H9 (cell line): ENCODE measurements at regions not wholly inside any gene's neighbourhood (a gene's known extent, or its start where the extent isn't known, plus 50 kb on each side); places are given as distances from the start of the nearest gene placed in this dataset.

Experiments
- DNase-seq: peaks from one replicate; pipeline ENCODE4 v3.0.0-alpha.2; 2017
- H2AFZ ChIP-seq: one replicate; pipeline ENCODE4 v1.6.1; 2013; ENCODE audit warnings: mild to moderate bottlenecking, low read length, control low read depth, moderate library complexity
- H2AK5ac ChIP-seq: 2 replicates; pipeline ENCODE4 v1.6.1; 2013; ENCODE audit warnings: low read length, control low read depth, mixed read lengths; ENCODE audit not compliant: insufficient read length
- H2BK120ac ChIP-seq: one replicate; pipeline ENCODE4 v1.6.1; 2013; ENCODE audit warnings: low read depth, mild to moderate bottlenecking, low read length, control low read depth, inconsistent platforms; ENCODE audit not compliant: poor library complexity, severe bottlenecking
- H2BK12ac ChIP-seq: 2 replicates; pipeline ENCODE4 v1.6.1; 2013; ENCODE audit warnings: low read length, control low read depth, mixed read lengths, low read depth; ENCODE audit not compliant: insufficient read length
- H2BK15ac ChIP-seq: 2 replicates; pipeline ENCODE4 v1.6.1; 2013; ENCODE audit warnings: low read depth, low read length, control low read depth
- H2BK20ac ChIP-seq: one replicate; pipeline ENCODE4 v1.6.1; 2013; ENCODE audit warnings: low read depth, mild to moderate bottlenecking, low read length, control low read depth, inconsistent platforms; ENCODE audit not compliant: poor library complexity, severe bottlenecking
- H2BK5ac ChIP-seq: 2 replicates; pipeline ENCODE4 v1.6.1; 2013; ENCODE audit warnings: low read length, control low read depth, mixed read lengths; ENCODE audit not compliant: insufficient read length
- H3K14ac ChIP-seq: 2 replicates; pipeline ENCODE4 v1.6.1; 2013; ENCODE audit warnings: low read length, control low read depth; ENCODE audit not compliant: insufficient read depth
- H3K18ac ChIP-seq: 2 replicates; pipeline ENCODE4 v1.6.1; 2013; ENCODE audit warnings: low read depth, mild to moderate bottlenecking, mixed read lengths, low read length, control low read depth; ENCODE audit not compliant: insufficient read length
- H3K23ac ChIP-seq: 2 replicates; pipeline ENCODE4 v1.6.1; 2013; ENCODE audit warnings: low read length, control low read depth, mixed read lengths, low read depth; ENCODE audit not compliant: insufficient read length
- H3K23me2 ChIP-seq: 2 replicates; pipeline ENCODE4 v1.6.1; 2013; ENCODE audit warnings: low read depth, mild to moderate bottlenecking, mixed read lengths, low read length, control low read depth; ENCODE audit not compliant: insufficient read length, poor library complexity, severe bottlenecking
- H3K27ac ChIP-seq: 2 replicates; pipeline ENCODE4 v1.5.1; 2013; ENCODE audit warnings: low read length, control low read depth, mixed read lengths, low read depth; ENCODE audit not compliant: insufficient read length
- H3K27me3 ChIP-seq: 2 replicates; pipeline ENCODE4 v1.6.1; 2013; ENCODE audit warnings: low read length, control low read depth, inconsistent platforms; ENCODE audit not compliant: insufficient read depth
- H3K4ac ChIP-seq: 2 replicates; pipeline ENCODE4 v1.6.1; 2013; ENCODE audit warnings: low read depth, mild to moderate bottlenecking, control low read depth, inconsistent platforms, low read length, moderate library complexity
- H3K4me1 ChIP-seq: 2 replicates; pipeline ENCODE4 v1.6.1; 2013; ENCODE audit warnings: low read length, control low read depth, inconsistent platforms; ENCODE audit not compliant: insufficient read depth
- H3K4me2 ChIP-seq: 2 replicates; pipeline ENCODE4 v1.6.1; 2013; ENCODE audit warnings: low read length, control low read depth, mixed read lengths; ENCODE audit not compliant: insufficient read length, insufficient read depth
- H3K56ac ChIP-seq: 2 replicates; pipeline ENCODE4 v1.6.1; 2013; ENCODE audit warnings: low read depth, mild to moderate bottlenecking, mixed read lengths, low read length, control low read depth; ENCODE audit not compliant: insufficient read length
- H3K79me1 ChIP-seq: 2 replicates; pipeline ENCODE4 v1.6.1; 2013; ENCODE audit warnings: low read depth, mild to moderate bottlenecking, moderate library complexity, low read length, control low read depth, inconsistent platforms; ENCODE audit not compliant: insufficient read depth, poor library complexity, severe bottlenecking
- H3K79me2 ChIP-seq: 2 replicates; pipeline ENCODE4 v1.6.1; 2013; ENCODE audit warnings: low read length, control low read depth, inconsistent platforms; ENCODE audit not compliant: insufficient read depth
- H3K9ac ChIP-seq: 2 replicates; pipeline ENCODE4 v1.6.1; 2013; ENCODE audit warnings: low read length, control low read depth, mixed read lengths; ENCODE audit not compliant: insufficient read length; ENCODE audit errors: extremely low read depth
- H3K9me3 ChIP-seq: one replicate; pipeline ENCODE4 v1.6.1; 2013; ENCODE audit warnings: low read depth, low read length, inconsistent platforms; ENCODE audit not compliant: control insufficient read depth
- H3T11ph ChIP-seq: one replicate; pipeline ENCODE4 v1.6.1; 2013; ENCODE audit warnings: mild to moderate bottlenecking, low read length, control low read depth, inconsistent platforms
- H4K20me1 ChIP-seq: one replicate; pipeline ENCODE4 v1.6.1; 2013; ENCODE audit not compliant: control insufficient read depth, insufficient read length, insufficient read depth
- H4K5ac ChIP-seq: 2 replicates; pipeline ENCODE4 v1.6.1; 2013; ENCODE audit warnings: low read depth, mild to moderate bottlenecking, mixed read lengths, low read length, control low read depth; ENCODE audit not compliant: insufficient read length
- H4K8ac ChIP-seq: replicated peaks from 2 replicates; pipeline ENCODE4 v1.6.1; 2013; ENCODE audit warnings: low read length, control low read depth, mixed read lengths, low read depth; ENCODE audit not compliant: insufficient read length
- H4K91ac ChIP-seq: 2 replicates; pipeline ENCODE4 v1.6.1; 2013; ENCODE audit warnings: low read depth, mild to moderate bottlenecking, moderate library complexity, mixed read lengths, low read length, control low read depth; ENCODE audit not compliant: insufficient read length
- H3K27ac Mint-ChIP-seq, 3 experiments: 2 replicates in 2 of 3; 3 replicates in 1 of 3; pipeline ENCODE4 v1.8.0; 2020 to 2021; ENCODE audit warnings: mixed read lengths in 3 of 3, mild to moderate bottlenecking in 1 of 3, moderate library complexity in 1 of 3
- H3K27me3 Mint-ChIP-seq: 2 replicates; pipeline ENCODE4 v1.8.0; 2021; ENCODE audit warnings: low read depth, mild to moderate bottlenecking, moderate library complexity, mixed read lengths
- H3K36me3 Mint-ChIP-seq, 3 experiments: 2 replicates in 2 of 3; 3 replicates in 1 of 3; pipeline ENCODE4 v1.8.0; 2020 to 2021; ENCODE audit warnings: low read depth in 3 of 3, mixed read lengths in 3 of 3; ENCODE audit not compliant: insufficient read depth in 1 of 3
- H3K4me1 Mint-ChIP-seq, 2 experiments: 2 replicates each; pipeline ENCODE4 v1.8.0; 2020; ENCODE audit warnings: mixed read lengths in 2 of 2
- H3K4me3 Mint-ChIP-seq, 2 experiments: 2 replicates in 1 of 2; 3 replicates in 1 of 2; pipeline ENCODE4 v1.8.0; 2020 to 2021; ENCODE audit warnings: mild to moderate bottlenecking in 2 of 2, mixed read lengths in 2 of 2, moderate library complexity in 1 of 2
- H3K9me3 Mint-ChIP-seq, 2 experiments: 2 replicates in 1 of 2; 3 replicates in 1 of 2; pipeline ENCODE4 v1.8.0; 2020; ENCODE audit warnings: mild to moderate bottlenecking in 2 of 2, mixed read lengths in 2 of 2, moderate library complexity in 1 of 2
- WGBS: extraction: QIAGEN DNeasy Blood & Tissue Kit; methylation state at CpG from one replicate; pipeline ENCODE4 v1.1.7; 2013; ENCODE audit warnings: missing lambda C conversion rate, low lambda C conversion rate, mixed read lengths; ENCODE audit not compliant: insufficient read length; ENCODE audit errors: extremely low coverage; 5-methylcytosine and 5-hydroxymethylcytosine counted together
- TF ChIP-seq, protein P1 (sequence below): fragments of 200-600 bp; sonication (generic); conservative IDR thresholded peaks from 3 replicates; pipeline ENCODE4 v1.8.0; 2021; ENCODE audit warnings: antibody characterized with exemption, mild to moderate bottlenecking

DNA sequence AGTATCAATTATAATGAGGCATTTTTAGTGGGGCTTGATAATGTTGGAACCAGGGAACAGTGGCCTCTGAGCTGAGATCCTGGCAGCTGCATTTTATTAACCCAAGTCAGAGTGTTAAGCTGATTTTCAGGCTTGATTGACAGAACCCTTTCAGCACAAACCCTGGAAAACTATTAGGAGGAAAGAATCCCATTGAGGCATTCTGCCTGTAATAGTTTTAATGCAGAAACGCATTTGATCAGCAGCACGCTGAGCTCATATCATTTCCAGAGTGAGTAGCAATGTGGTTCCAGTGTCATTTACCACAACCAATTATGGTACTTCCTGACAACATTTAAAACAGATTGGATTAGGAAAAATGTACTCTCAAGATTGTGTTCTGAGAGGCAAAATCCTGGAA is 78.3 kb upstream of the BARHL2 start:
- H3K4me3 Mint-ChIP-seq, result no peak overlapping the region
- H2BK20ac ChIP-seq, result no peak overlapping the region
- H4K8ac ChIP-seq, result no peak overlapping the region
- WGBS, result no CpG with 5 or more reads among the region's 2 CpGs
- H3K9me3 Mint-ChIP-seq, result peaks cover 0 to 2% of the 10 kb centered on the region in 2 experiments; a peak in 1 of 5 replicates
- no peaks in the 10 kb centered on the region for H3K79me1 ChIP-seq
- peaks cover 5 to 6% of the 10 kb centered on the region in 2 experiments for H3K4me1 Mint-ChIP-seq
- no peaks in the 10 kb centered on the region for H3K23me2 ChIP-seq
- no peak overlapping the region for H4K5ac ChIP-seq
- H2BK15ac ChIP-seq, result no peak overlapping the region
- H3K23ac ChIP-seq, result no peak overlapping the region
- H3K56ac ChIP-seq, result no peak overlapping the region
- TF ChIP-seq, protein P1, sequence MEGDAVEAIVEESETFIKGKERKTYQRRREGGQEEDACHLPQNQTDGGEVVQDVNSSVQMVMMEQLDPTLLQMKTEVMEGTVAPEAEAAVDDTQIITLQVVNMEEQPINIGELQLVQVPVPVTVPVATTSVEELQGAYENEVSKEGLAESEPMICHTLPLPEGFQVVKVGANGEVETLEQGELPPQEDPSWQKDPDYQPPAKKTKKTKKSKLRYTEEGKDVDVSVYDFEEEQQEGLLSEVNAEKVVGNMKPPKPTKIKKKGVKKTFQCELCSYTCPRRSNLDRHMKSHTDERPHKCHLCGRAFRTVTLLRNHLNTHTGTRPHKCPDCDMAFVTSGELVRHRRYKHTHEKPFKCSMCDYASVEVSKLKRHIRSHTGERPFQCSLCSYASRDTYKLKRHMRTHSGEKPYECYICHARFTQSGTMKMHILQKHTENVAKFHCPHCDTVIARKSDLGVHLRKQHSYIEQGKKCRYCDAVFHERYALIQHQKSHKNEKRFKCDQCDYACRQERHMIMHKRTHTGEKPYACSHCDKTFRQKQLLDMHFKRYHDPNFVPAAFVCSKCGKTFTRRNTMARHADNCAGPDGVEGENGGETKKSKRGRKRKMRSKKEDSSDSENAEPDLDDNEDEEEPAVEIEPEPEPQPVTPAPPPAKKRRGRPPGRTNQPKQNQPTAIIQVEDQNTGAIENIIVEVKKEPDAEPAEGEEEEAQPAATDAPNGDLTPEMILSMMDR, result no peak
- no peak overlapping the region for H2BK12ac ChIP-seq
- H3K27me3 Mint-ChIP-seq, result peaks cover 14% of the 10 kb centered on the region
- no peak overlapping the region for H3K4me2 ChIP-seq
- no peak overlapping the region for H3K18ac ChIP-seq
- no peaks in the 10 kb centered on the region for H3K4me1 ChIP-seq
- no peaks in the 10 kb centered on the region for H3K27me3 ChIP-seq
- no peak overlapping the region for H3K9ac ChIP-seq
- no peak overlapping the region for H3K27ac ChIP-seq
- no peak overlapping the region for H3K27ac Mint-ChIP-seq
- no peak overlapping the region for H3T11ph ChIP-seq
- no peak overlapping the region for H2AK5ac ChIP-seq
- H3K4ac ChIP-seq, result no peak overlapping the region
- H2AFZ ChIP-seq, result no peak overlapping the region
- H4K91ac ChIP-seq, result no peak overlapping the region
- H3K79me2 ChIP-seq, result no peaks in the 10 kb centered on the region
- H3K14ac ChIP-seq, result no peak overlapping the region
- no peak for DNase-seq
- no peaks in the 10 kb centered on the region for H4K20me1 ChIP-seq
- H2BK5ac ChIP-seq, result no peak overlapping the region
- peaks cover 0 to 2% (median 0%) of the 10 kb centered on the region in 3 experiments; a peak in 1 of 7 replicates for H3K36me3 Mint-ChIP-seq
- H2BK120ac ChIP-seq, result no peak overlapping the region
- H3K9me3 ChIP-seq, result no peaks in the 10 kb centered on the region
